SK-N-SH (cell line): ENCODE measurements at regions not wholly inside any gene's neighbourhood (a gene's known extent, or its start where the extent isn't known, plus 50 kb on each side); places are given as distances from the start of the nearest gene placed in this dataset.

Experiments used
- CHD2 ChIP-seq: fragments of 150-350 bp; IDR thresholded peaks from 2 replicates; pipeline ENCODE4 v1.6.1; 2018; ENCODE audit warnings: low read length; ENCODE audit not compliant: partially characterized antibody
- NRF1 ChIP-seq: IDR thresholded peaks from 2 replicates; pipeline ENCODE4 v1.6.1; 2012; ENCODE audit warnings: low read depth, mild to moderate bottlenecking, low read length
- TEAD4 ChIP-seq: IDR thresholded peaks from 2 replicates; pipeline ENCODE4 v1.4.0; 2012; ENCODE audit warnings: mild to moderate bottlenecking, borderline replicate concordance; ENCODE audit not compliant: insufficient read depth
- TF ChIP-seq, protein P1 (sequence below): fragments of 200-600 bp; sonication (generic); IDR thresholded peaks from 2 replicates; pipeline ENCODE4 v1.6.1; 2017; ENCODE audit warnings: antibody characterized with exemption, mild to moderate bottlenecking, moderate library complexity
- TF ChIP-seq, protein P2 (sequence below): fragments of 150-350 bp; IDR thresholded peaks from 2 replicates; pipeline ENCODE4 v1.6.1; 2016; ENCODE audit warnings: mild to moderate bottlenecking, low read depth, low read length
- TF ChIP-seq, protein P3 (sequence below): fragments of 150-350 bp; IDR thresholded peaks from 2 replicates; pipeline ENCODE4 v1.6.1; 2017; ENCODE audit warnings: antibody characterized with exemption, low read length, low read depth, borderline replicate concordance

DNA sequence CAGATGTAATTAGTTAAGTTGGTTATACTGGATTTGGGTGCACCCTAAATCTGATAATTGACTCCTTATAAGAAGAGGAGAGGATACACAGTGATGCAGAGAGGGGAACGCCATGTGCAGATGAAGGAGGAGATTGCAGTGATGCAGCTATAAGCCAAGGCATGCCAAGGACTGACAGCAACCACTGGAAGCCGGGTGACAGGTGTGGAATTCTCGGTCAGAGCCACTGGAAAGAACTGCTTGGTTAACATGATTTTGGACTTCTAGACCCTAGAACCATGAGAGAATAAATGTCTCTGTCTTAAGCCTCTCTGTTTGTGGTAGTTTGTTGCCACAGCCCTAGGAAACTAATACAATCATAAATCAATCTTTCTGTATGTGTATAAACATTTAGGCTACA is 403.3 kb upstream of the CDH20 start:
- TF ChIP-seq, protein P1, sequence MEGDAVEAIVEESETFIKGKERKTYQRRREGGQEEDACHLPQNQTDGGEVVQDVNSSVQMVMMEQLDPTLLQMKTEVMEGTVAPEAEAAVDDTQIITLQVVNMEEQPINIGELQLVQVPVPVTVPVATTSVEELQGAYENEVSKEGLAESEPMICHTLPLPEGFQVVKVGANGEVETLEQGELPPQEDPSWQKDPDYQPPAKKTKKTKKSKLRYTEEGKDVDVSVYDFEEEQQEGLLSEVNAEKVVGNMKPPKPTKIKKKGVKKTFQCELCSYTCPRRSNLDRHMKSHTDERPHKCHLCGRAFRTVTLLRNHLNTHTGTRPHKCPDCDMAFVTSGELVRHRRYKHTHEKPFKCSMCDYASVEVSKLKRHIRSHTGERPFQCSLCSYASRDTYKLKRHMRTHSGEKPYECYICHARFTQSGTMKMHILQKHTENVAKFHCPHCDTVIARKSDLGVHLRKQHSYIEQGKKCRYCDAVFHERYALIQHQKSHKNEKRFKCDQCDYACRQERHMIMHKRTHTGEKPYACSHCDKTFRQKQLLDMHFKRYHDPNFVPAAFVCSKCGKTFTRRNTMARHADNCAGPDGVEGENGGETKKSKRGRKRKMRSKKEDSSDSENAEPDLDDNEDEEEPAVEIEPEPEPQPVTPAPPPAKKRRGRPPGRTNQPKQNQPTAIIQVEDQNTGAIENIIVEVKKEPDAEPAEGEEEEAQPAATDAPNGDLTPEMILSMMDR, result no peak
- TF ChIP-seq, protein P2, sequence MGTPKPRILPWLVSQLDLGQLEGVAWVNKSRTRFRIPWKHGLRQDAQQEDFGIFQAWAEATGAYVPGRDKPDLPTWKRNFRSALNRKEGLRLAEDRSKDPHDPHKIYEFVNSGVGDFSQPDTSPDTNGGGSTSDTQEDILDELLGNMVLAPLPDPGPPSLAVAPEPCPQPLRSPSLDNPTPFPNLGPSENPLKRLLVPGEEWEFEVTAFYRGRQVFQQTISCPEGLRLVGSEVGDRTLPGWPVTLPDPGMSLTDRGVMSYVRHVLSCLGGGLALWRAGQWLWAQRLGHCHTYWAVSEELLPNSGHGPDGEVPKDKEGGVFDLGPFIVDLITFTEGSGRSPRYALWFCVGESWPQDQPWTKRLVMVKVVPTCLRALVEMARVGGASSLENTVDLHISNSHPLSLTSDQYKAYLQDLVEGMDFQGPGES, result no peak
- TF ChIP-seq TEAD4, result no peak
- TF ChIP-seq, protein P3, sequence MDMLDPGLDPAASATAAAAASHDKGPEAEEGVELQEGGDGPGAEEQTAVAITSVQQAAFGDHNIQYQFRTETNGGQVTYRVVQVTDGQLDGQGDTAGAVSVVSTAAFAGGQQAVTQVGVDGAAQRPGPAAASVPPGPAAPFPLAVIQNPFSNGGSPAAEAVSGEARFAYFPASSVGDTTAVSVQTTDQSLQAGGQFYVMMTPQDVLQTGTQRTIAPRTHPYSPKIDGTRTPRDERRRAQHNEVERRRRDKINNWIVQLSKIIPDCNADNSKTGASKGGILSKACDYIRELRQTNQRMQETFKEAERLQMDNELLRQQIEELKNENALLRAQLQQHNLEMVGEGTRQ, result no peak
- TF ChIP-seq CHD2, result no peak
- TF ChIP-seq NRF1, result no peak
